Erythroblast (primary cell): ENCODE measurements at regions not wholly inside any gene's neighbourhood (a gene's known extent, or its start where the extent isn't known, plus 50 kb on each side); places are given as distances from the start of the nearest gene placed in this dataset.

ENCODE experiments used
- GATA1 ChIP-seq: IDR thresholded peaks from 2 replicates; pipeline ENCODE4 v1.6.1; 2011; ENCODE audit warnings: low read depth, mild to moderate bottlenecking, control low read depth, low read length, moderate library complexity
- POLR2A ChIP-seq: IDR thresholded peaks from 2 replicates; pipeline ENCODE4 v1.6.1; 2011; ENCODE audit warnings: mild to moderate bottlenecking, low read length

GRCh38 chr9:134555094-134555650, 86.4 kb upstream of the COL5A1 start:
- TF ChIP-seq POLR2A = no peak
- TF ChIP-seq GATA1 = no peak
